Body of pancreas (tissue), 4 donors: ENCODE measurements at regions not wholly inside any gene's neighbourhood (a gene's known extent, or its start where the extent isn't known, plus 50 kb on each side); places are given as distances from the start of the nearest gene placed in this dataset.
A peak's percentile ranks its signal among the peaks of the same experiment; 100 is the strongest.

Source experiments
- ATAC-seq: fragments of 150-250 bp; one replicate; pipeline ENCODE4 v1.9.1; 2016
- DNase-seq, 4 donors: peaks; one replicate each; pipeline ENCODE4 v3.0.0-alpha.2; 2019
- H3K27ac ChIP-seq, 4 donors: fragments of 200-600 bp; sonication (generic); 1 replicate in 3 of 4; 2 replicates in 1 of 4; pipeline versions ENCODE4 v1.5.1 to v1.6.1; 2016 to 2019; ENCODE audit warnings: mild to moderate bottlenecking in 1 of 4, mixed read lengths in 1 of 4, moderate library complexity in 1 of 4
- H3K27me3 ChIP-seq, 2 donors: fragments of 200-600 bp; sonication (generic); one replicate each; pipeline ENCODE4 v1.6.0; 2016; ENCODE audit warnings: mild to moderate bottlenecking in 1 of 2
- H3K36me3 ChIP-seq, 2 donors: fragments of 200-600 bp; sonication (generic); replicated peaks in 1 of 2; 2 replicates each; pipeline ENCODE4 v1.5.1; 2016; ENCODE audit warnings: low read depth in 2 of 2; ENCODE audit not compliant: insufficient read depth in 1 of 2
- H3K4me1 ChIP-seq: fragments of 200-600 bp; sonication (generic); one replicate; pipeline ENCODE4 v1.6.0; 2016
- H3K4me3 ChIP-seq, 2 donors: fragments of 200-600 bp; sonication (generic); 1 replicate in 1 of 2; 2 replicates in 1 of 2; pipeline ENCODE4 v1.5.1; 2016 to 2019
- H3K9me3 ChIP-seq, 3 donors: fragments of 200-600 bp; sonication (generic); 1 replicate in 2 of 3; 2 replicates in 1 of 3; pipeline ENCODE4 v1.5.1; 2016
- POLR2A ChIP-seq, 3 donors: fragments of 450-650 bp; IDR thresholded peaks; one replicate each; pipeline ENCODE4 v1.6.1; 2016; ENCODE audit warnings: antibody characterized with exemption in 3 of 3, mild to moderate bottlenecking in 2 of 3
- WGBS, 2 donors: methylation state at CpG; one replicate each; pipeline ENCODE4 v1.1.5; 2017; 5-methylcytosine and 5-hydroxymethylcytosine counted together
- intact Hi-C: fragments of 100-400 bp; cut with DNase I; formaldehyde crosslinking; loops from one replicate; pipeline ENCODE4 v1.15.1; 2023
- TF ChIP-seq, protein P1 (sequence below), 7 experiments: fragments of 450-650 bp in 4 of 7; fragments of 200-600 bp in 3 of 7; sonication (generic) in 3 of 7; IDR thresholded peaks; one replicate each; pipeline ENCODE4 v1.5.1; 2016 to 2019; ENCODE audit warnings: antibody characterized with exemption in 7 of 7

- Histone ChIP-seq H3K4me3 (no peak overlapping the region), H3K9me3 (no peaks in the 10 kb centered on the region), H3K36me3 (no peaks in the 10 kb centered on the region), H3K27me3 (no peaks in the 10 kb centered on the region), H3K27ac (no peak overlapping the region), H3K4me1 (no peaks in the 10 kb centered on the region)
- 47% methylated on average over 3 of the region's 3 CpGs for WGBS, 2 donors
- ATAC-seq (no peak), DNase-seq (no peak)
- intact Hi-C loops, result no loop called here
- TF ChIP-seq POLR2A (IDR thresholded peaks at IDR 0.05), result no peak
- TF ChIP-seq, protein P1, sequence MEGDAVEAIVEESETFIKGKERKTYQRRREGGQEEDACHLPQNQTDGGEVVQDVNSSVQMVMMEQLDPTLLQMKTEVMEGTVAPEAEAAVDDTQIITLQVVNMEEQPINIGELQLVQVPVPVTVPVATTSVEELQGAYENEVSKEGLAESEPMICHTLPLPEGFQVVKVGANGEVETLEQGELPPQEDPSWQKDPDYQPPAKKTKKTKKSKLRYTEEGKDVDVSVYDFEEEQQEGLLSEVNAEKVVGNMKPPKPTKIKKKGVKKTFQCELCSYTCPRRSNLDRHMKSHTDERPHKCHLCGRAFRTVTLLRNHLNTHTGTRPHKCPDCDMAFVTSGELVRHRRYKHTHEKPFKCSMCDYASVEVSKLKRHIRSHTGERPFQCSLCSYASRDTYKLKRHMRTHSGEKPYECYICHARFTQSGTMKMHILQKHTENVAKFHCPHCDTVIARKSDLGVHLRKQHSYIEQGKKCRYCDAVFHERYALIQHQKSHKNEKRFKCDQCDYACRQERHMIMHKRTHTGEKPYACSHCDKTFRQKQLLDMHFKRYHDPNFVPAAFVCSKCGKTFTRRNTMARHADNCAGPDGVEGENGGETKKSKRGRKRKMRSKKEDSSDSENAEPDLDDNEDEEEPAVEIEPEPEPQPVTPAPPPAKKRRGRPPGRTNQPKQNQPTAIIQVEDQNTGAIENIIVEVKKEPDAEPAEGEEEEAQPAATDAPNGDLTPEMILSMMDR (IDR thresholded peaks at IDR 0.05), result no peak
Measured at GRCh38 chr12:42810006-42810405, 220.5 kb upstream of the PRICKLE1 start.

GRCh38 chr12:42809226-42809625 is 219.7 kb upstream of the PRICKLE1 start:
- H3K4me1 ChIP-seq, result no peaks in the 10 kb centered on the region
- no peaks in the 10 kb centered on the region for H3K36me3 ChIP-seq
- WGBS, 2 donors, result 59 to 63% methylated on average over 2 of the region's 2 CpGs
- no peak overlapping the region for H3K4me3 ChIP-seq
- ATAC-seq, result no peak
- H3K9me3 ChIP-seq, result no peaks in the 10 kb centered on the region
- no peak for DNase-seq
- no peaks in the 10 kb centered on the region for H3K27me3 ChIP-seq
- TF ChIP-seq POLR2A (IDR thresholded peaks at IDR 0.05), result no peak
- TF ChIP-seq, protein P1 (IDR thresholded peaks at IDR 0.05), result no peak
- intact Hi-C loops, result no loop called here
- H3K27ac ChIP-seq, result no peak overlapping the region

DNA sequence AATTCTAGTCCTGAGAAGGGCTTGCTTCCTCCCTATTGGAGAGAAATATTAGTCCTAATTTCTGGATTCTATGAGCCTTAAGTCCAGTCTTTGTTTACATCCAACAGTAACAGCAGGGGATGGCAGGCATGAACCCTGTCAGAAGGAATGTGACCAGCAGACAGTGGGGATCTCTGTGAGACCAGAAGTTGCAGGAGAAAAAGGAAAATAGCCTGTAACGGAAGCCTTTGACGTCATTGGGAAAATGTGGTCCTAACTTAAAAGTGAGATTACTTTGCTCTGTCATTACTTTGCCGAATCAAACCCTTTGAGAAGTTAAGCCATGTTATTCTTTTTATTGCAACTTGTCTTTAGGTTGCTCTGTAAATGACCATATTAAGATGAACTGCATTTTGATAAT is 218.2 kb upstream of the PRICKLE1 start:
- no peaks in the 10 kb centered on the region for H3K4me1 ChIP-seq
- DNase-seq, result no peak
- H3K27ac ChIP-seq, result no peak overlapping the region
- WGBS, 2 donors, result 86 to 87% methylated on average over 3 of the region's 3 CpGs
- no peaks in the 10 kb centered on the region for H3K9me3 ChIP-seq
- H3K27me3 ChIP-seq, result no peaks in the 10 kb centered on the region
- H3K36me3 ChIP-seq, result no peaks in the 10 kb centered on the region
- TF ChIP-seq, protein P1 (IDR thresholded peaks at IDR 0.05), result no peak
- H3K4me3 ChIP-seq, result no peak overlapping the region
- intact Hi-C loops, result no loop called here
- ATAC-seq, result no peak

- WGBS, 2 donors, result 85 to 91% methylated on average over 2 of the region's 2 CpGs
- Histone ChIP-seq H3K9me3 (no peaks in the 10 kb centered on the region), H3K4me3 (no peak overlapping the region), H3K36me3 (no peaks in the 10 kb centered on the region), H3K4me1 (no peaks in the 10 kb centered on the region), H3K27ac (no peak overlapping the region), H3K27me3 (no peaks in the 10 kb centered on the region)
- intact Hi-C loops, result no loop called here
- ATAC-seq, result no peak
- DNase-seq, result no peak
- TF ChIP-seq, protein P1 (IDR thresholded peaks at IDR 0.05), result no peak
- no peak for TF ChIP-seq POLR2A (IDR thresholded peaks at IDR 0.05)
Measured at GRCh38 chr12:42807251-42807650, 217.7 kb upstream of the PRICKLE1 start.

- H3K36me3 ChIP-seq, result no peaks in the 10 kb centered on the region
- H3K9me3 ChIP-seq, result no peaks in the 10 kb centered on the region
- ATAC-seq (no peak), DNase-seq (peak in 1 of 4 donors; percentile 8)
- intact Hi-C loops, result no loop called here
- no peak overlapping the region for H3K27ac ChIP-seq
- H3K4me1 ChIP-seq, result no peaks in the 10 kb centered on the region
- H3K4me3 ChIP-seq, result no peak overlapping the region
- no peaks in the 10 kb centered on the region for H3K27me3 ChIP-seq
- WGBS, 2 donors, result 69 to 70% methylated on average over 2 of the region's 2 CpGs
- TF ChIP-seq POLR2A (IDR thresholded peaks at IDR 0.05), result no peak
- TF ChIP-seq, protein P1 (IDR thresholded peaks at IDR 0.05), result no peak
Measured at GRCh38 chr12:42804928-42805327, 215.4 kb upstream of the PRICKLE1 start.
